CD4-positive, alpha-beta T cell (primary cell): ENCODE measurements at regions not wholly inside any gene's neighbourhood (a gene's known extent, or its start where the extent isn't known, plus 50 kb on each side); places are given as distances from the start of the nearest gene placed in this dataset.

Source experiments
- ATAC-seq: fragments of 200-7000 bp; cut with Tn5 transposase; one replicate; pipeline ENCODE4 v1.10.0; 2022; ENCODE audit warnings: mild to moderate bottlenecking; ENCODE audit not compliant: poor library complexity
- CTCF ChIA-PET: fragments of 350-600 bp; sonication (Branson Sonifier 250); formaldehyde crosslinking; loops from one replicate; lab custom pipeline; 2021; ENCODE audit warnings: antibody characterized with exemption, inconsistent platforms; lab: Charles Lee
- POLR2A ChIA-PET: fragments of 350-600 bp; sonication (Branson Sonifier 250); formaldehyde crosslinking; loops from one replicate; lab custom pipeline; 2021; ENCODE audit warnings: antibody characterized with exemption, inconsistent platforms; lab: Charles Lee
- DNase-seq, 14 experiments: peaks; one replicate each; pipeline ENCODE4 v3.0.0-alpha.2; 2013 to 2020; ENCODE audit warnings: mixed read lengths in 2 of 14
- H3K27ac ChIP-seq, 2 donors: one replicate each; pipeline versions ENCODE4 v1.5.1 to v1.7.0; 2013; ENCODE audit warnings: low read length in 2 of 2, low read depth in 1 of 2, mild to moderate bottlenecking in 1 of 2
- H3K27me3 ChIP-seq, 2 experiments: 1 replicate in 1 of 2; 2 replicates in 1 of 2; pipeline versions ENCODE4 v1.6.1 to v1.7.0; 2013; ENCODE audit warnings: low read length in 2 of 2, control low read depth in 1 of 2, mild to moderate bottlenecking in 1 of 2, moderate library complexity in 1 of 2; ENCODE audit not compliant: insufficient read depth in 2 of 2, control insufficient read depth in 1 of 2
- H3K36me3 ChIP-seq: one replicate; pipeline ENCODE4 v1.6.1; 2013; ENCODE audit warnings: low read length, control low read depth; ENCODE audit not compliant: insufficient read depth
- H3K4me1 ChIP-seq: one replicate; pipeline ENCODE4 v1.6.1; 2013; ENCODE audit warnings: low read length, control low read depth; ENCODE audit not compliant: insufficient read depth
- H3K4me3 ChIP-seq: one replicate; pipeline ENCODE4 v1.5.1; 2013; ENCODE audit warnings: mild to moderate bottlenecking, low read length, moderate library complexity
- H3K9me3 ChIP-seq, 2 experiments: 1 replicate in 1 of 2; 2 replicates in 1 of 2; pipeline versions ENCODE4 v1.6.1 to v1.7.0; 2013; ENCODE audit warnings: low read length in 2 of 2, mild to moderate bottlenecking in 2 of 2, control low read depth in 1 of 2, moderate library complexity in 1 of 2; ENCODE audit not compliant: control insufficient read depth in 1 of 2, insufficient read depth in 1 of 2
- H3K27ac Mint-ChIP-seq: one replicate; pipeline ENCODE4 v1.8.0; 2020; ENCODE audit warnings: mixed read lengths
- H3K27me3 Mint-ChIP-seq: one replicate; pipeline ENCODE4 v1.8.0; 2021; ENCODE audit warnings: mixed read lengths
- H3K36me3 Mint-ChIP-seq: one replicate; pipeline ENCODE4 v1.8.0; 2021; ENCODE audit warnings: low read depth, mixed read lengths
- H3K4me1 Mint-ChIP-seq: one replicate; pipeline ENCODE4 v1.8.0; 2021; ENCODE audit warnings: low read depth, mixed read lengths
- H3K4me3 Mint-ChIP-seq: one replicate; pipeline ENCODE4 v1.8.0; 2020; ENCODE audit warnings: mild to moderate bottlenecking, mixed read lengths
- H3K9me3 Mint-ChIP-seq: one replicate; pipeline ENCODE4 v1.8.0; 2020; ENCODE audit warnings: mixed read lengths
- intact Hi-C, 2 experiments: fragments of 100-400 bp; cut with DNase I in 1 of 2; cut with micrococcal nuclease in 1 of 2; formaldehyde crosslinking; loops; one replicate each; pipeline versions ENCODE4 v1.15.1 to v1.9.0; 2023 to 2025; cut with DNase I, micrococcal nuclease
- TF ChIP-seq, protein P1 (sequence below): fragments of 200-600 bp; IDR thresholded peaks from one replicate; pipeline ENCODE4 v1.8.0; 2022; ENCODE audit warnings: antibody characterized with exemption, mild to moderate bottlenecking

DNA sequence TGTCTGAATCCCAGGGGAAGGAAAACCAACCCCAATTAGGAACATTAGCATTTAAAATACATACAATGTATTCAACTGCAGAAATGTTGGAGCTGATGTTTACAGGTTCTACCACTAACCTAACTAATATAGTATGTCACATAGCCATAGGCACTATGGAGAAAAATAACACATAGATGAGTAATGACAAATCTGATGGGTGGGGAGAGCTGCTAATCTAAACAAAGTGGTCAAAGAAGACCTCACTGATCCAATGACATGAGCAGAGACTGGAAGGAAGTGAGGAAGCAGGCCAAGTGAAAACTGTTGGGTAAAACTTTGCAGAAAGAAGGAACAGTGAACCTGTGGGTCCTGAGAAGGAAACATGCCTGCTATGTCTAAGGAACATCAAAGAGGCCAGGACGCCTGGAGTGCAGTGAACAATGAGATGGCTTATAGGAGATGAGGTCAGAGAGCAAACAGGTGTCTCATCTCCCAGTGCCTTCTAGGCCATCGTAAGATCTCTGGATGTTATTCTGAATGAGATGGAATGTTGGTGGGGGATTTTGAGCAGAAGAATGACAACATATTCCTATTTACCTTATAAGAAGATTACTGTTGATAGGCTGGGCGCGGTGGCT lies 135.7 kb downstream of the ALDH8A1 start:
- CTCF ChIA-PET, result no interaction called here
- Mint-ChIP-seq H3K36me3 (no peaks in the 10 kb centered on the region), H3K4me1 (no peaks in the 10 kb centered on the region), H3K4me3 (no peak overlapping the region), H3K9me3 (no peaks in the 10 kb centered on the region), H3K27ac (no peak overlapping the region), H3K27me3 (no peaks in the 10 kb centered on the region)
- intact Hi-C loops, result no loop called here
- no peaks in the 10 kb centered on the region for H3K36me3 ChIP-seq
- no peak overlapping the region for H3K4me3 ChIP-seq
- no peak for DNase-seq
- H3K27me3 ChIP-seq, result no peaks in the 10 kb centered on the region
- no peak for ATAC-seq
- no peak overlapping the region for H3K27ac ChIP-seq
- TF ChIP-seq, protein P1, sequence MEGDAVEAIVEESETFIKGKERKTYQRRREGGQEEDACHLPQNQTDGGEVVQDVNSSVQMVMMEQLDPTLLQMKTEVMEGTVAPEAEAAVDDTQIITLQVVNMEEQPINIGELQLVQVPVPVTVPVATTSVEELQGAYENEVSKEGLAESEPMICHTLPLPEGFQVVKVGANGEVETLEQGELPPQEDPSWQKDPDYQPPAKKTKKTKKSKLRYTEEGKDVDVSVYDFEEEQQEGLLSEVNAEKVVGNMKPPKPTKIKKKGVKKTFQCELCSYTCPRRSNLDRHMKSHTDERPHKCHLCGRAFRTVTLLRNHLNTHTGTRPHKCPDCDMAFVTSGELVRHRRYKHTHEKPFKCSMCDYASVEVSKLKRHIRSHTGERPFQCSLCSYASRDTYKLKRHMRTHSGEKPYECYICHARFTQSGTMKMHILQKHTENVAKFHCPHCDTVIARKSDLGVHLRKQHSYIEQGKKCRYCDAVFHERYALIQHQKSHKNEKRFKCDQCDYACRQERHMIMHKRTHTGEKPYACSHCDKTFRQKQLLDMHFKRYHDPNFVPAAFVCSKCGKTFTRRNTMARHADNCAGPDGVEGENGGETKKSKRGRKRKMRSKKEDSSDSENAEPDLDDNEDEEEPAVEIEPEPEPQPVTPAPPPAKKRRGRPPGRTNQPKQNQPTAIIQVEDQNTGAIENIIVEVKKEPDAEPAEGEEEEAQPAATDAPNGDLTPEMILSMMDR, result no peak
- POLR2A ChIA-PET, result no interaction called here
- H3K9me3 ChIP-seq, result no peaks in the 10 kb centered on the region
- no peaks in the 10 kb centered on the region for H3K4me1 ChIP-seq

DNA sequence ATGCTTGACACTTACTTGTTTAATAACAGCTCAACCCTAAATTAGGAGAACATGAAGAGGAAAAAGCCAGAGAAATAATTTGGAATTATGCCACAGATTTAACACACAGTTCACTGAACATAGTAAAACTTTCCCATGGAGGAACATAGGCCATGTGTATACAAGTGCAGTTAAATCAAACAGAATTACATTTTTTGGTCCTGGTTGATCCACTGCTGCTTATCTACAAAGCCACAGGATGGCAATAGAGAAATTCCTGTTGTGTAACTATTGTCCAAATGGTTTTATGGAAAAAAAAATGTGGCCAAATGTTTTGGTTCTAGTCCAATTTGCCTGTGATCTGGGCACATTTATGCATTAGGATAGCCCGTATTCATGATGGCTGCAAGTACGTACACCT lies 136.8 kb downstream of the ALDH8A1 start:
- H3K36me3 ChIP-seq, result no peaks in the 10 kb centered on the region
- TF ChIP-seq, protein P1, result no peak
- no peak overlapping the region for H3K4me3 Mint-ChIP-seq
- intact Hi-C loops, result no loop called here
- no peak for ATAC-seq
- H3K27ac ChIP-seq, result no peak overlapping the region
- H3K4me1 ChIP-seq, result no peaks in the 10 kb centered on the region
- no peaks in the 10 kb centered on the region for H3K27me3 ChIP-seq
- no peaks in the 10 kb centered on the region for H3K9me3 ChIP-seq
- no peaks in the 10 kb centered on the region for H3K4me1 Mint-ChIP-seq
- no peak for DNase-seq
- ChIA-PET POLR2A (no interaction called here), CTCF (no interaction called here)
- H3K4me3 ChIP-seq, result no peak overlapping the region
- no peaks in the 10 kb centered on the region for H3K9me3 Mint-ChIP-seq
- no peaks in the 10 kb centered on the region for H3K27me3 Mint-ChIP-seq
- no peak overlapping the region for H3K27ac Mint-ChIP-seq
- H3K36me3 Mint-ChIP-seq, result no peaks in the 10 kb centered on the region

DNA sequence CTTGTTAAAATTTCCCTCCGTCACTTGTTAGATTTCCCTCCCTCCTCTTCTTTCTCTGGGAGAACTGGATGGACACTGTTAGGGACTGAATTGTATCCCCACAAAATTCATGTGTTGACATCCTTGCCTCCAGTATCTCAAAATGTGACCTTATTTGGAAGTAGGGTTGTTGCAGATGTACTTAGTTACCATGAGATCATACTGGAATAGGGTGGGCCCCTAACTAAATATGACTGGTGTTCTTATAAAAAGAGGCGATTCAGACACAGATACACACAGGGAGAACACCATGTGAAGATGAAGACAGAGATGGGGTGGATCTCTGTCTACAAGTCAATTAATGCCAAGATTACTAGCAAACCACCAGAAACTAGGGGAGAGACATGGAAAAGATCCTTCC lies 139.5 kb downstream of the ALDH8A1 start:
- no peak for ATAC-seq
- DNase-seq, result no peak
- intact Hi-C loops, result no loop called here
- Mint-ChIP-seq H3K4me3 (no peak overlapping the region), H3K27me3 (no peaks in the 10 kb centered on the region), H3K36me3 (no peaks in the 10 kb centered on the region), H3K9me3 (no peaks in the 10 kb centered on the region), H3K27ac (no peak overlapping the region), H3K4me1 (no peaks in the 10 kb centered on the region)
- TF ChIP-seq, protein P1, result no peak
- ChIA-PET CTCF (no interaction called here), POLR2A (no interaction called here)
- Histone ChIP-seq H3K27ac (no peak overlapping the region), H3K4me1 (no peaks in the 10 kb centered on the region), H3K36me3 (no peaks in the 10 kb centered on the region), H3K27me3 (peaks cover 0 to 2% of the 10 kb centered on the region in 2 experiments), H3K4me3 (no peak overlapping the region), H3K9me3 (no peaks in the 10 kb centered on the region)
